Tibial nerve (tissue), 4 donors: ENCODE measurements at regions not wholly inside any gene's neighbourhood (a gene's known extent, or its start where the extent isn't known, plus 50 kb on each side); places are given as distances from the start of the nearest gene placed in this dataset.

Source experiments
- EP300 ChIP-seq, 2 donors: sonication (generic); formaldehyde crosslinking; IDR thresholded peaks; one replicate each; pipeline ENCODE4 v1.6.1; 2017; ENCODE audit warnings: antibody characterized with exemption in 2 of 2, mild to moderate bottlenecking in 1 of 2
- TF ChIP-seq, protein P1 (sequence below), 5 experiments: fragments of 200-600 bp in 3 of 5; fragments of 450-650 bp in 2 of 5; sonication (generic) in 3 of 5; IDR thresholded peaks; one replicate each; pipeline ENCODE4 v1.5.1; 2016 to 2019; ENCODE audit warnings: antibody characterized with exemption in 5 of 5, mild to moderate bottlenecking in 3 of 5, moderate library complexity in 2 of 5

DNA sequence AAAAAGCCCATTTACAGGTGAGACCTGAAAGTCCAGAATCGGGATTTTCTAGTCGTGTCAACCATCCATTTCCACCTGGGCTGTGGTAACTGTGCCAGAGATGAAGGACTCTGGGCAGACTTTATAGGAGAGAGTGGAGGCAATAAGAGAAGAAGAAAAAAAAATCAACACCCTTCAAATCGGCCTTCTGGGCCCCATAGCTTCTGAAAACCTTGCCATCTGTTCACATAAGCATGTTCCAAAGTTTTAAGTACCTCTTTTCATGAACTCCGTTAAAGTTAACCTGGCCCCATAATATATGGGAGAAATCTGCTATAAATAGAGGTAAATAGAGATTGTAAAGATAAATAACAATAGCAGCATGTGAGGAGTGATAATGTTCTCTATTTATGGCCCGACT, 470.5 kb downstream of the MIAT start:
- TF ChIP-seq EP300 (IDR thresholded peaks at IDR 0.05): no peak
- TF ChIP-seq, protein P1, sequence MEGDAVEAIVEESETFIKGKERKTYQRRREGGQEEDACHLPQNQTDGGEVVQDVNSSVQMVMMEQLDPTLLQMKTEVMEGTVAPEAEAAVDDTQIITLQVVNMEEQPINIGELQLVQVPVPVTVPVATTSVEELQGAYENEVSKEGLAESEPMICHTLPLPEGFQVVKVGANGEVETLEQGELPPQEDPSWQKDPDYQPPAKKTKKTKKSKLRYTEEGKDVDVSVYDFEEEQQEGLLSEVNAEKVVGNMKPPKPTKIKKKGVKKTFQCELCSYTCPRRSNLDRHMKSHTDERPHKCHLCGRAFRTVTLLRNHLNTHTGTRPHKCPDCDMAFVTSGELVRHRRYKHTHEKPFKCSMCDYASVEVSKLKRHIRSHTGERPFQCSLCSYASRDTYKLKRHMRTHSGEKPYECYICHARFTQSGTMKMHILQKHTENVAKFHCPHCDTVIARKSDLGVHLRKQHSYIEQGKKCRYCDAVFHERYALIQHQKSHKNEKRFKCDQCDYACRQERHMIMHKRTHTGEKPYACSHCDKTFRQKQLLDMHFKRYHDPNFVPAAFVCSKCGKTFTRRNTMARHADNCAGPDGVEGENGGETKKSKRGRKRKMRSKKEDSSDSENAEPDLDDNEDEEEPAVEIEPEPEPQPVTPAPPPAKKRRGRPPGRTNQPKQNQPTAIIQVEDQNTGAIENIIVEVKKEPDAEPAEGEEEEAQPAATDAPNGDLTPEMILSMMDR (IDR thresholded peaks at IDR 0.05): no peak
